Renal cortex interstitium (tissue), 11 donors: ENCODE measurements at regions not wholly inside any gene's neighbourhood (a gene's known extent, or its start where the extent isn't known, plus 50 kb on each side); places are given as distances from the start of the nearest gene placed in this dataset.
"Not testable (repeated sequence)": the region's sequence is repeated elsewhere in the genome, so short reads cannot be mapped to it uniquely, and the experiment has no call there.

Source experiments
- DNase-seq, 11 donors: peaks; one replicate each; pipeline ENCODE4 v3.0.0-alpha.2; 2013; ENCODE audit warnings: low read depth in 9 of 11, low spot score in 4 of 11; ENCODE audit errors: extremely low read depth in 1 of 11

GRCh38 chr11:42329929-42330565, 870.6 kb upstream of the LRRC4C start:
- DNase-seq: no peak

DNA sequence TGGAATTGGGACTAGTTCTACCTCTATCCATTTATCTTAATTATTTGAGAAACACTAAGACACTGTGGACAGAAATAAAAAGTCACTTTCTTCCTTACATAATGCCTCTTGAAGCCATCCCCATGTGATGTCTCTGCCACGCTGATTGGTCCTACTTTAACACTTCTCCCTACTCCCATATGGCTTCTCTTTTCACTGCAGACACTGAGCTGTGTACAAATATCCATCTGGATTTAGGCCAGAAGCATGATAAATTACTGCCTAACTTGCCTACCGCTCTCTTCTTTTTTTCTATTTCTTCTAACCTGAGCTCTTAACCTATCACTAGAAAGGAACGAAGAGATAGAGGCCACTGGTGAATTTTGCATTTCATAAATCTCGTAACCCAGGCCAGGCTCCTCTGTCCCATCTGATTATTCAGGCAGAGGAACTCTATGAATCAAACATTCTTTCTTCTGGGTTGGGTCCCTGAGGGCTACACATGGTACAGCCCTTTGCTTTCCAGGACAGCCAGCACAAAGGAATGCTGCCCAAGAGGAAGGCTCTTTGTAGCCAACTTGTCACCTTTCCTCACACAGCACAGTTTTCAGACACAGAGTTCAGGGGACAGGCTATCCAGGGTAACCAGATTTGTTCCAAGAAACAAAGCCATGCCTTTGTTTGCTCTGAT, 878.5 kb upstream of the LRRC4C start:
- no peak for DNase-seq

- DNase-seq: no peak
Measured at GRCh38 chr11:42344204-42344792, 884.8 kb upstream of the LRRC4C start.

GRCh38 chr11:42345933-42346332, 886.5 kb upstream of the LRRC4C start:
- no peak for DNase-seq

- DNase-seq: no peak
Measured at GRCh38 chr11:42363701-42364100, 904.2 kb upstream of the LRRC4C start.

- DNase-seq: no peak
Measured at GRCh38 chr11:42390116-42390515, 921.7 kb upstream of the API5 start.

DNA sequence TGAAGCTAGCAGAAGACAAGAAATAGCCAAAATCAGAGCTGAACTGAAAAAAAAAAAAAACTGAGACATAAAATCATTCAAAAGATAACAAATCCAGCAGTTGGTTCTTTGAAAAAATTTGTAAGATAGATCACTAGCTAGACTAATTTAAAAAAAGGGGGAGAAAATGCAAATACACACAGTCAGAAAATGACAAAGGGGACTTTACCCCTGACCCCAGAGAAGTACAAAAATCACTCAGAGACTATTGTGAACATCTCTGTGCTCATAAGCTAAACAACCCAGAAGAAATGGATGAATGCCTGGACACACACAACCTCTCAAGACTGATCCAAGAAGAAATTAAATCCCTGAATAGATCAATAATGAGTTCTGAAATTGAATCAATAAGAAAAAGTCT, 914.3 kb upstream of the API5 start:
- DNase-seq: no peak

GRCh38 chr11:42407341-42407740, 904.5 kb upstream of the API5 start:
- DNase-seq: peak in 10 of 11 donors; percentile 5 to 50 (median 29)

DNA sequence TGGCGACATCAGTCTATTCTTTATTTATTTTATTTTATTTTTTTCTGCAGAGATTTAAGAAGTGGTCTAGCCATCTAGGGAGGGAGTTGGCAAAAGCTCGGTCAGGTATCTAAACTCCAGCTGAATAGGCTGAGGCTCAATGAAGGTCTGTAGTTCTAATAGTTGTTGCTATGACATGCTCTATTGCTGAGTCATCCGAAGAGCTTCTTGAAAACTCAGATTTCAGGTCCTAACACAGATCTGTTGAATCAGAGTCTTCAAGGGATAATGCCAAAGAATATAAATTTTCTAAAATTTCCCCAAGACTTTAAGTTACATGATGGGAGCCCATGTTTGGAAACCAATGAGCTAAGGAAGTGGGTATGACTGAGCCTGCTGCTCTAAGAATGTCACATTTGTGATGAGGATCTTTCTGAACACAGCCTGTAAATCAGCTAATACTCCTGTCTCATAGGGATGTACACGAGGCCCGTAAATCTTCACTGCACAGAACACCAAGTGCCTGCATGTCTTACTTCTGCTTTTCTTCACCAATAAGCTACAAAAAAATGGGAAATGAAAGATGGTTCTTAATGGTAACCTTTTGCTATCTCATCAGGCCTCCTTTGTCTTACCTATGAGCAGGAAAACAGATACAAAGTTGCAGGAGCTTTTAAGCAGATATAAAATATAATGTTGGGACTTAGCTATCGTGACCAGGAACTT, 901.4 kb upstream of the API5 start:
- no peak for DNase-seq

DNA sequence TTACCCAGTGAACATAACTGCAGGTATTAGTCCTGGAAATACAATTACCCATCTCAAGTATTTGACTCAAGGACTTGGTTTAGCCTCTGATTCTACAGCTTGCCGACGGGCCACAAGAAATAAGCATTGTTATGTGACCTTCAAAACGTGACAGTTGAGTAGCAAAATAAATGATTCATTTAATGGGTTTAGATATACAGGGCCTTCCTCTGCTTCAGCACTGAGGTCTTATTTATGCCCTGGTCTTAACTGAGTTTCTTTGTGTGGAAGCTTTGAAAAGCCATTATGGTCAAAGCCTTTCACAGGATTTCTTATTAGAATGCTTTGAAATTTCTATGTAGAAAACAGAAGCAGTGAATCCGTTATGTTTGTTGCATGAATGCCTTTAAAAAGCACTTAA, 899.2 kb upstream of the API5 start:
- DNase-seq: no peak

- DNase-seq: no peak
Measured at GRCh38 chr11:42417691-42418090, 894.1 kb upstream of the API5 start.

DNA sequence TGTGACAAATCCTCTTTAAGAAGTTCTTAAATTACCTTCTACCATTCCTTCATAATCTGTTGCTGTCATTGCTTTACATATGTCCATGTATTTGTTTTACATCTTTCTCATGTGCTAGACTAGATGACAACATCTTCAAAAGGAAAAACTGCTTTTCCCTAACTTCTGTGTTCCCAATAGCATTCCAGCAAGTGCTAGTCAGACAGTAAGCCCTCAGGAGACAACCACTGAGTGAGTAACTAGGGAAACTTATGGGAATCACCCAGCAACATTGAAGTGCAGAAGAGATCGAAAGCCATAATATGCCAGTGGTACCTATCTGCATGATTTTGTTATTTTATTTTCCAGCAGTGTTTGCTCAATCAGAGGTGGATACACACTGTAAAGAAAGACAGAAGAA, 889.7 kb upstream of the API5 start:
- no peak for DNase-seq

DNA sequence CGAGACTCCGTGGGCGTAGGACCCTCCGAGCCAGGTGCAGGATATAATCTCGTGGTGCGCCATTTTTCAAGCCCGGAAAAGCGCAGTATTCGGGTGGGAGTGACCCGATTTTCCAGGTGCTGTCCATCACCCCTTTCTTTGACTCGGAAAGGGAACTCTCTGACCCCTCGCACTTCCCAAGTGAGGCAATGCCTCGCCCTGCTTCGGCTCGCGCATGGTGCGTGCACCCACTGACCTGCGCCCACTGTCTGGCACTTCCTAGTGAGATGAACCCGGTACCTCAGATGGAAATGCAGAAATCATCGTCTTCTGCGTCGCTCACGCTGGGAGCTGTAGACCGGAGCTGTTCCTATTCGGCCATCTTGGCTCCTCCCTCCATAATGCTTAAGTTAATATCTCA, 876.9 kb upstream of the API5 start:
- not testable (repeated sequence) for DNase-seq

GRCh38 chr11:42444406-42444805, 867.4 kb upstream of the API5 start:
- DNase-seq: no peak

DNA sequence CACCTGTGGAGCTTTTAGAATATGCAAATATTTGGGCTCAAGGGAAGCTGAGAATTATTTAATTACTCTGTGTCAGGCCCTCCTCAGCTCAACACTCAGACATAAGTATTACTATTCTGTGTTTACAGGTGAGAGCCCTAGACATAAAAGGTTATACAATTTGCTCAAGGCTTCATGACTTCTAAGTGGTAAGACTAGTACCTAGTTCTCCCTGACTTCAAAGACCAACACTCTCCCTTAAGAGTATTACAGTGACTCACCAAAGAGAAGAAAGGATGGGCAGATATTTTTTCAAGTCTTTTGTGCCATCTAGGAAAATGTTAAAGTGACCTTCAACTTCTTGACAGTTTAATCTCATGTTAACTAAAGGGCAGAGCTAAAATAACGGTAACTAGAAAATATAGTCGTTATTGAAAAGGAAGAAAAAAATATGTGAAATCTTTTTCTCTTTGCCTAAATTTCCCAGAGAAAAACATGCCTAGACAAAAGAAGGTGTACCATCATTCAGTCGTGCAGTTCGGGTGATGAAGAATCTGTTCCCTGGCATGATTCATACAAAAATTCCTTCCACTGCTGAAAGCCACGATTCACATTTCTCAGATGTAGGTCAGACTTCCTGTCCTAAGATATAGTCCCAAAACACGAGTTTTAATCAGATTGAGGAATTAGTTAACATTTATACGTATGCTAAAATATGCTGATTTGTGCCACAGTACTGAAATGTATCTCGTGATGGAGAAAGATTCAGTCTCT, 849.1 kb upstream of the API5 start:
- DNase-seq: no peak

DNA sequence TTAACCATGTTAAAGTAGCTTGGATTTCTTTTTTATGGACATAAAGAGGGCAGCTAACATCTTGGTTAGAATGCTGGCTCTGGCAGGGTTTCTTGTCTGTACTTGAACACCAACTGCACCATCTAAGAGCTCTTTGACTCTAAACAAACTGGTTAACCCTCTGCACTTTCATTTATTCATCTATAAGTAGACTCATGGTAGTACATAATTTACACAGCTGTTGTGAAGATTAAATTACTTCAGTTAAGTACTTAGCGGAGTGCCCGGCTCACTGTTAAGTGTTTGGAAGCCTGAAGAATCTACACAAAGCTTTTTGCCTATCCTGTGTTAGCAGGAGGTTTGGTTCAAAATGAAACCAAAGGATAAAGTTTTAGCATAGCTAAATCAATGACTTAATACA, 846.2 kb upstream of the API5 start:
- DNase-seq: no peak

DNA sequence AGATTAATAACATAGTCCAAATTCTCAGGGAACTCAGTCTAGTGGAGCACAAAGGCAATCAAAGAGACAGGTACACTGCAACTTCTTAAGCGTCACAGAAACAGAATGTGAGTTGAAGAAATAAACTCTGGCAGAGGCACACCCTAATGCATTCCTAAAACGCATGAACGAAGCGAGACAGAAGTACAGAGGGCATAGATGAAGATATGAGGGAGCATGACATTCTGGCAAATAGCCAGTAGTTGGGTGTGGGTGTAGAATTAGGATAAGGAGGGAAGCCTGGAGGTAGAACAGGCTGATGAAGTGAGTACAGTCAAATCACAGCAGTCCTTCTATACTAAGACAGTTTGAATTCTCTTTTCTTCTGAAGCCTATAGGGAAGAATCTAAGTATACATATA, 838.7 kb upstream of the API5 start:
- peak in 1 of 11 donors; percentile 2 for DNase-seq

GRCh38 chr11:42482822-42483221, 829.0 kb upstream of the API5 start:
- no peak for DNase-seq

- no peak for DNase-seq
Measured at GRCh38 chr11:42490506-42490905, 821.3 kb upstream of the API5 start.
